ENCODE measurements at regions not wholly inside any gene's neighbourhood (a gene's known extent, or its start where the extent isn't known, plus 50 kb on each side); places are given as distances from the start of the nearest gene placed in this dataset.
"Not testable (repeated sequence)": the region's sequence is repeated elsewhere in the genome, so short reads cannot be mapped to it uniquely, and the experiment has no call there.

GRCh38 chr1:93773049-93773838 lies 91.6 kb upstream of the BCAR3 start:
- no peak for DNase-seq (ENCODE audit: low read depth, low spot score)

GRCh38 chr1:93771843-93772242 lies 90.2 kb upstream of the BCAR3 start:
- DNase-seq (ENCODE audit: low read depth, low spot score), result no peak

- DNase-seq (ENCODE audit: low read depth, low spot score), result no peak
Measured at GRCh38 chr1:93770640-93771039, 89.0 kb upstream of the BCAR3 start.

DNA sequence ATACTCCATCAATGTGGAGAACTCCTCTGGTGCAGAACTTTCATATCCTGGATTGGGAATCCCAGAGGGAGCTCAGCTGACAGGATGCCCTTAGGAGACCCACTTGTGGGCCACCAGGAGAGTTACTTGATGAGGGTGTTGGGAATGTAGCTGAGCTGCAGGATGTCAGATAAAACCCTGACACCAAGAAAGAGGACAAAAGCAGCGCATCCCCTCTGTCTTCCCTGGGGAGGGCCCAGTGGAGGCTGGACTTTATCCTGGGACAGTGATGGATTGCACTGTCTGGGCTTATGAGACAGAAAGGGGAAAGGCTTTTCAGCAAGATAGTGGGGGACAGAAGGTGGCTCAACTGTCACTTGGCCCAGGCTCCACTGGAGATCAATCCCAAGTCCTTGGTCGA lies 88.1 kb upstream of the BCAR3 start:
- no peak for DNase-seq (ENCODE audit: low read depth, low spot score)

DNA sequence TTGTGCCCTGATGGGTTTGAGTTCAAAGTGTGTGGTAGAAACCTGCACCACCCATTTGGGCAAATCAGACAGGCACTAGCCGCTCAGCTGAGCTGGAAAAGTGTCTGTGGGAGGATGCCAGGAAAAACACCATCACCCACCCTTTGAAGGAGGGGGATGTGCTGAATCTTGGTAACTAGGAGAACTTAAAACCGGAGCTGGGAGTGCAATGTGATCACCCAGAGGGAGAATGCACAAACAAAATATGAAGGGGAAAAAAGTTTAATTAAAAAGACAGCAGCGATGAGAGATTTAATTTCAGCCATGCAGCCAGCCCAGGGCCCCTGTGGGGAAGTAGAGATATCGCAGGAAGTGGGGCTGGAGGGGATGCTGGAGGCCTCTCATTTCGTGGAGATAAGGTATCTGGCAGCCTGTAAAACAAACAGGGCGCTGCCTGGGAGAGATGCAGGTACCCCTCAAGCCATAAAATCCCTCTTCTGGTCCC lies 86.8 kb upstream of the BCAR3 start:
- no peak for DNase-seq (ENCODE audit: low read depth, low spot score)

- DNase-seq (ENCODE audit: low read depth, low spot score), result no peak
Measured at GRCh38 chr1:93766451-93766850, 84.8 kb upstream of the BCAR3 start.

DNA sequence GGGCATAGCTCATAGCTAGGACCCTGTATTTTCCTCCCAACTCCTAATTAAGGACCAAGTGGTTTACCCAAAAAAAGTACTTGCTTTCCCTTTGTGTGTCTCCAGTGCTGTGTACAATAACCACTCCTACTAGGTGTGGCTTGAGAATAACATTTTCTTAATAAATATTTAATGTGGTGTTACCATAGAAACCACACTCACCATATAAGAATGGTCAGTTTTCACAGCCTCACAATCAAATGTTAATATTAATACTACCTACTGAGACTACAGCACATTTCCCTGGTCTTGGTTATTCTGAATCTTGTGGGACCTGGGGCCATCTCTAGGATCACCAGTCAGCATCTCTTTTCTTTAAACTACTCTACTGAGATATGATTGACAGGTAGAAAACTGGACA lies 83.5 kb upstream of the BCAR3 start:
- no peak for DNase-seq (ENCODE audit: low read depth, low spot score)

DNA sequence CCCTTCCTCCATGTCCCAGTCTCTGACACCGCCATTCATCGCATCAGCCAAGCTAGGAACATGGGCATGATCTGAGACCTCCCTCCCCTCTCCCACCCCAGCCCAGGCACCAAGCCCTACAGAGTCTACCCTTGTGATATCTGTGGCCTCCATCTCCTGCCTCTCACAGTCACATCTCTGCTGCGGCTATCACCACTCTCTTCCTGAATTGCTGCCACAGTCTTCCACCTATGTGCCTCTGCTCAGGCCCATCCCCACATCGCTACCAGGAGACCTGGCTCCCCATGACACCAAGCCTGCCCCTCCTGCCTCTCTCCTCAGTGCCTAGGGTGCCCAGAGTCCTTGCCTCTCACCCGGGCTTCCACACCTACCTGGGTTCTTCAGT lies 82.7 kb upstream of the BCAR3 start:
- DNase-seq (ENCODE audit: low read depth, low spot score), result no peak

DNA sequence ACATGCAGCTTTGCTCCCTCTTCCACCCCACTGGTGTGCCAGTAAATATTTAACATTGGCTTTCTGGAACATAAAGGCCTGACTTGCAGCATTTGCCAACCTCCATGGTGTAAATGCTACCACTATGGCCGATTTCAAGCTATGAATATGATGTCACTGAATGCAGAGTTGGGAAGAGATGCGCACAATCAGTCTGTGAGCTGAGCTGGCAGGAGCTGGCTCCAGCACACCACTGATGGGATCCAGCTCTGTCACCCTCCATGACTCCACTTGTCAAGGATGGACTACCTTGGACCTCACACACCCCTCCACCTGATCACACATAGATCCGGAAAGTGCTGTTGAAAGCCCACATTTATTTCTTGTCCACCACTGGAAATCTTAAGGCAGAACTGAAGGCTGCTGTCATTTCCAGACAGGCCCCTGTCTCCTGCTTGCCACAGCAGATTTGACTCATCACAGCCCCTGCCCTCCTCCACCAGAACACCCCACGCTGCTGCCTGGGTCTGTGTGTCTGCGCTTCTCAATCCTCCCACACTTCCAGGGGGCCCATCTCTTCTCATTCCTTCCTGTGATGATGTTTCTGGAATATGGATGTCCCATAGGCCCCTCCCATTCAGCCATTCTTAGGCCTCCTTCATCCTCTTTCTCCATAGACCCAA lies 82.2 kb upstream of the BCAR3 start:
- DNase-seq (ENCODE audit: low read depth, low spot score), result no peak

DNA sequence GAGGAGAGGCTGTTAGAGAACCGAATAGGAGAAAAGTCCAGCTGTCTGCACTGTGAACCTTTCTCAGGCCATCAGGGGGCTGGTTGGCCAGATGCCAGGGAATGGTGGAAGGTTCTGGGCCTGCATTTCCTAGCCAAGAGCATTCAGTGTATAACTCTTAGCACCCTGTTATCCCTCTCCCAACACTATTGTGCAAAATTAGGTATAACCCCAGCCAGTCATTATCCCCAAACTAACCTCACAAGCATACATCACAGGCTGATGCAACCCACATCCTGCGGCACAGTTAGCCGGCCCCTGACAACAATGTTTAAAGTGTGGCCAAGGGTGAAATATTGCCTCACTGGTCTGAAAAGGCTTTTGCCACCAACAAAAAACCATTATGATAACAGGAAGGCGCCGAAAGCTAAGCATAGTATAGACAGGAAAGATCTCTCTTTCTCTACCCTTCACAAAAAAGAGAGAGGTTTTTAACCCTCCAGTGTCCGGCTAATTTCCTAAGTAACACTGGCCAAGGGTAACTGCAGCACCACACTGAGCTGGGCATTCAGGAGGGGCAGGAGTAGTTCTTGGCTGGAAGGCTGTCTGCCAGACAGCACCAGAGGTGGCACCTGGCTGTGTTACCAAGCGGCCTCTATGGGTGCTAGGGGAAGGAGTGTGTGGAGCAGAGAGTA lies 77.3 kb upstream of the BCAR3 start:
- DNase-seq (ENCODE audit: low read depth, low spot score), result no peak

DNA sequence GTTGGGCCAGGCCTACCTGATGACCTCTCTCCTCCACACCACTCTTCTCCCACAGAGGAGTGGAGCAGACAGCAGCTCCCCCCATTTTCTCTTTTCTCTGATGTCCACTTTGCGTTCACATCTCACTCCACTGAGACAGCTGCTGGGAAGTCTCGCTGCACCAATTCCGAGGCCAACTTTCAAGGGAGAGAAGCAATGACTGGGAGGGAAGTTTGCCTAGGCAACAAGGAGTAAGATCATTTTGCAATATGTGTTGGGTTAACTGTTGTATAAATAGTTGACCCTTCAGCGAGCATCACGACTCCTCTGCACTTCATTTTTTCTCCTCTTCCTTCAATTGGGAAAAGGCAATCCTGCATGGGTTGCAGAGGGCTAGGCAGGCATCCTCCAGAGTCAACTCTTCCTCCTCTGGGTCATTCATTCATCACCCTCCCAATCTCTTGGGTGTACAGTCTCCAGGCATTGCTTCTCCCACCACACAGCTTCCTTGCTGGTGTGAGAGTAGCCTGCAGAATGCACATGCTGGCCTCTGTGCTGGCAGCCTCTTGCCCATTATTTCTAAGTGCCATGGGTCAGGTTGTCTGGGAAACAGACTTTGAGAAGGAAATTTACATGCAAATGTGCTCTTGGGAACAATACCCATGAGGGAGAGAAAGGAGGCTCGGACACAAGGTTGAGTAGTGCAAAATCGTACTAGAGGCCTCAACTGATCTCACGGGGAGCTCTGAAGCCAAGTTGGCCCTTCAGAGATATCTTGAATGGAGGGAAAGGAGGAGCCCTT lies 75.8 kb upstream of the BCAR3 start:
- no peak for DNase-seq (ENCODE audit: low read depth, low spot score)

- no peak for DNase-seq (ENCODE audit: low read depth, low spot score)
Measured at GRCh38 chr1:93756657-93757056, 75.0 kb upstream of the BCAR3 start.

DNA sequence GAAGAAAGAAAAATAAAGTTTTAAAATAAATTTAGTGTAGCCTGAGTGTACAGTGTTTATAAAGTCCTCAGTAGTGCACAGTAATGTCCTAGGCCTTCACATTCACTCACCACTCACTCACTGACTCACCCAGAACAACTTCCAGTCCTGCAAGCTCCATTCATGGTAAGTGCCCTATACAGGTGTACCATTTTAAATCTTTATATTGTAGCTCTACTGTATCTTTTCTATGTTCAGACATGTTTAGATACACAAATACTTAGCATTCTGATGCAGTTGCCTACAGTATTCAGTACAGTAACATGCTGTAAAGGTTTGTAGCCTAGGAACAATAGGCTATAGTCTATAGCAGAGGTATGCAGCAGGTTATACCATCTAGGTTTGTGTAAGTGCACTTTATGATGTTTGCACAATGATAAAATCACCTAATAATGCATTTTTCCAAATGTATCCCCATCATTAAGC lies 73.6 kb upstream of the BCAR3 start:
- DNase-seq (ENCODE audit: low read depth, low spot score), result not testable (repeated sequence)

GRCh38 chr1:93753791-93754763 lies 72.4 kb upstream of the BCAR3 start:
- no peak for DNase-seq (ENCODE audit: low read depth, low spot score)

DNA sequence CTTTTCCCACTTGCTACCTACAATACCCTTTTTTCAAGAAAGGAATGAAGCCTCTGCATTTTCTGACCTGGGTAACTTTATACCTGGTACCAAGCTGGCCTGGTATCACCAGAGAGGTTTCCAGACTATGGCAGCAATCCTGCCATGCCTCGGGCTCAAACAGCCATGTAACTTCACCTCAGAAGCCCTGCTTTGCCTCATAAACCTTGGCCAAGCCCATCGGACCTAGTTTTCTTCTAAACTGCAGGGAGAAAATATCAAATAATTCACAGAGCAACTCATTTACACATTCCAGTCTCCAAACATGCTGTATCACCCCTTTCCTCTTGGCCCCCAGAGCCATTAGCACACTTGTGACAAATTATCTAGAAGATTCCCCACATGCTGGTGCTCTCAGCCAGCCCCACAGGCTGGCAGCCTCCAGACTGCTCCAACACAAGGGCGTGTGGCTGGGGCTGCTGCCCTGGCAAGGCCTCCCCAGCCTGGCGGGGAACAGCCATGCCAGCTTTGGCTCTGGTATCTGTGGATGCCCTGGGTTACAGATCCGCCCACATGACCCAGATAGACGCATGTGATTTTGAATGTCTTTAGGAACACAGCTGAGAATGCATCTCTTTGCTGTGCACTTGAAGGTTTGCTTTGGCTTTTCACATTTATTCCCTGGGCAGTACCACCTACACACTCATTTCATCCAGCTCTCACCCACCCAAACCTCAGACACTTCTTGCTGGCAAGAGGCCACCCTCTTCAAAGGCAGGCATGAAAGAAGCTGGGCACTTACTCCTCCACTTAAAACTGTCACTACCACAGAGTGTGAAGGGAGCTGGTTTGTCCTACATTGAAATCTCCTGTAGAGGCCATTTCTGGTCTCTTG lies 70.0 kb upstream of the BCAR3 start:
- no peak for DNase-seq (ENCODE audit: low read depth, low spot score)

DNA sequence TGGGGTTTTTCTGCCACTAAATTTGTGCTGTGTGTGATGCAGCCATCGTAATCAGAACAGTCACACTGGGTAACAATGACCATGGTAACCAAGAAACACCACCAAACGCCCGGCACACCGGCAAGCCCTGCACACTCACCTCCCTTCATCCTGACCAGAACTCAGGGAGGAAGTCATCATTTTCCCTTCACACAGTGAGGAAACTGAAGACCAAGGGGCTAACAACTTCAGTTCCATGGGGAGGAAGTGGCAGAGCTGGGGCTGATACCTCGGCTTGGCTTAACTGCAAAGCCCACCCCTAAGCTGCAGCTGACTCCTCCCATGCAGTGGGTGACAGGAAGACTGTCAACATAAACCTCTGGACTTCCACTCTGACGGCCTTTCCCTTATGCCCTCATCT lies 69.3 kb upstream of the BCAR3 start:
- DNase-seq (ENCODE audit: low read depth, low spot score), result no peak

- DNase-seq (ENCODE audit: low read depth, low spot score), result no peak
Measured at GRCh38 chr1:93749894-93750301, 68.3 kb upstream of the BCAR3 start.

- no peak for DNase-seq (ENCODE audit: low read depth, low spot score)
Measured at GRCh38 chr1:93749487-93749886, 67.8 kb upstream of the BCAR3 start.

GRCh38 chr1:93746021-93746812 lies 64.6 kb upstream of the BCAR3 start:
- DNase-seq (ENCODE audit: low read depth, low spot score), result no peak
